HG02970 (cell line): ENCODE measurements at regions not wholly inside any gene's neighbourhood (a gene's known extent, or its start where the extent isn't known, plus 50 kb on each side); places are given as distances from the start of the nearest gene placed in this dataset.
"Not testable (repeated sequence)": the region's sequence is repeated elsewhere in the genome, so short reads cannot be mapped to it uniquely, and the experiment has no call there.

Source experiments
- ATAC-seq: cut with Tn5 transposase; IDR thresholded peaks from one replicate; pipeline ENCODE4 v1.9.1; 2021; ENCODE audit warnings: mild to moderate bottlenecking, moderate library complexity, moderate number of reproducible peaks; ENCODE audit not compliant: unreplicated experiment, low FRiP score

DNA sequence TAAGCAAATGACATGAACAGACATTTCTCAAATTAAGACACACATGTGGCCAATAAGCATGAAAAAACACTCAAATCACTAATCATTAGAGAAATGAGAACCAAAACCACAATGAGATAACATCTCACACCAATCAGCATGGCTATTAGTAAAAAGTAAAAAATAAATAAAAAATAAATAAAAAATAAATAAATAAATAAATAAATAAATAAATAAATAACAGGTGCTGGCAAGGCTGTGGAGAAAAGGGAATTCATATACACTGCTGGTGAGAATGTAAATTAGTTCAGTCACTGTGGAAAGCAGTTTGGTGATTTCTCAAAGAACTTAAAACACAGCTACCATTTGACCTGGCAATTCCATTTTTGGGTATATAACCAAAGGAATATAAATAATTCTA, 167.1 kb upstream of the CNKSR2 start:
- no peak for ATAC-seq

DNA sequence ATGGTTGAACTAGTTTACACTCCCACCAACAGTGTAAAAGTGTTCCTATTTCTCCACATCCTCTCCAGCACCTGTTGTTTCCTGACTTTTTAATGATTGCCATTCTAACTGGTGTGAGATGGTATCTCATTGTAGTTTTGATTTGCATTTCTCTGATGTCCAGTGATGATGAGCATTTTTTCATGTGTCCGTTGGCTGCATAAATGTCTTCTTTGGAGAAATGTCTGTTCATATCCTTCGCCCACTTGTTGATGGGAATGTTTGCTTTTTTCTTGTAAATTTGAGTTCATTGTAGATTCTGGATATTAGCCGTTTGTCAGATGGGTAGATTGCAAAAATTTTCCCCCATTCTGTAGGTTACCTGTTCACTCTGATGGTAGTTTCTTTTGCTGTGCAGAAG, 155.0 kb upstream of the CNKSR2 start:
- ATAC-seq, result not testable (repeated sequence)

DNA sequence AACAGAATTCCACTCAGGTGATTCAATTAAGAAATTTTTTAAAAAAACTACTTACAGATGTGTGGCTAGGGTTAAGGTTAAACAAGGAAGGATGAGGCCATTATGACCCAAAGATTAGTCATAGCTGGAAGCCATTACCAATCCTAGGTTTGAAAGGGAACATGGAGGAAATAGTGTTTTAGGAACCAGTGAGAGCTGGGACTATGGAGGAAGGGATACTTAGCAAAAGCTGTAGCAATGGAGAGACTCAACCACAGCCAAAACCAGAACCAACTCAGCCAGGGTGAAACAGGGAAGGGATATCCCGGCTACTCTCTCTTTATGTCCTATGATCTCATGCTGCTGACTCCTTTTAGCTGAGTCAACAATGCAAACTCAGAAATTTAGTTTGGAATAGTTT, 148.6 kb upstream of the CNKSR2 start:
- ATAC-seq, result no peak

DNA sequence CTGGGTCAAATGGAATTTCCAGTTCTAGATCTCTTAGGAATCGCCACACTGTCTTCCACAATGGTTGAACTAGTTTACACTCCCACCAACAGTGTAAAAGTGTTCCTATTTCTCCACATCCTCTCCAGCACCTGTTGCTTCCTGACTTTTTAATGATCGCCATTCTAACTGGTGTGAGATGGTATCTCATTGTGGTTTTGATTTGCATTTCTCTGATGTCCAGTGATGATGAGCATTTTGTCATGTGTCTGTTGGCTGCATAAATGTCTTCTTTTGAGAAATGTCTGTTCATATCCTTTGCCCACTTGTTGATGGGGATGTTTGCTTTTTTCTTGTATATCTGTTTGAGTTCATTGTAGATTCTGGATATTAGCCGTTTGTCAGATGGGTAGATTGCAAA, 145.2 kb upstream of the CNKSR2 start:
- not testable (repeated sequence) for ATAC-seq

DNA sequence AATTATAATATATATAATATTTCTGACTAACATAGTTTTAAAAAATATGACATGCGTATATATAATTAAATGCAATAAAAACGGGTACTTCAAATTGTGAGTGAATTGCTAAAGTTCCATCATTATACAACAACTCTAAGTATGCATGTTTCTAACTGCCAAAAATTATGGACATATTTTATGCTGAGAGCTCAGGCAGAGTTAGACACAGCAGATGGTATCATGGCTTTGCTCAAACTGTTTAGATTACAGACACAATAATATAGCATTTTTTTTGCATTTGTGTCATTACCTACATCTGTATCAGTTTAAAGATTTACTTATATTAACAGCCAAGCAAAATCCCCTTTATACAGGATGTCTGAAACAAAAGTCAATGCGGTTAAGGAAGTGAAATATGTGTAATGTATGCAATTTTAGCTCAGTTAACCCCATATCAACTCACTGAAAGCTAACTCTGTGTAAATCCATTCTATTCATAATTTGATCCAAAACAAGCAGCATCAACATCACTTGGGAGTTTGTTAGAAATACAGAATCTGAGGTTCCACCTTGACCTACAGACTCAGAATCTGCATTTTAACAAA, 119.1 kb upstream of the CNKSR2 start:
- peak; percentile 93 for ATAC-seq

DNA sequence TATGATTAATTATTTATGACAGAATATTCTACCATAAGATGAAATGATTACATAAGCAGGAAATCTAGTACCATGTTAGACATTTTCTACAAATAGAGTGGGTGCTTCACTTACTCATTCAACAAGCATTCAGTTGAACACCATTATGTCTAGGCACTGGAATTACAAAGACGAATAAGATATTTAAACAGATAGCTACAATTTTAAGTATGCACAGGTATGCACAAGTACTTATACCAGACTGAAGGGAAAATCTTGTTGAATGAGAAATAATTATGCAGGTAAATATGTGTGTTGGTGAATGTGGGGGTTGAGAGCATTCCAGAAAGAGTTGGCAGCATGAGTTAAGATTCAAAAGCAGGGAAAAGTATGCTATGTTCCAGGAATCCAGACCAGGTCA, 107.3 kb upstream of the CNKSR2 start:
- no peak for ATAC-seq

DNA sequence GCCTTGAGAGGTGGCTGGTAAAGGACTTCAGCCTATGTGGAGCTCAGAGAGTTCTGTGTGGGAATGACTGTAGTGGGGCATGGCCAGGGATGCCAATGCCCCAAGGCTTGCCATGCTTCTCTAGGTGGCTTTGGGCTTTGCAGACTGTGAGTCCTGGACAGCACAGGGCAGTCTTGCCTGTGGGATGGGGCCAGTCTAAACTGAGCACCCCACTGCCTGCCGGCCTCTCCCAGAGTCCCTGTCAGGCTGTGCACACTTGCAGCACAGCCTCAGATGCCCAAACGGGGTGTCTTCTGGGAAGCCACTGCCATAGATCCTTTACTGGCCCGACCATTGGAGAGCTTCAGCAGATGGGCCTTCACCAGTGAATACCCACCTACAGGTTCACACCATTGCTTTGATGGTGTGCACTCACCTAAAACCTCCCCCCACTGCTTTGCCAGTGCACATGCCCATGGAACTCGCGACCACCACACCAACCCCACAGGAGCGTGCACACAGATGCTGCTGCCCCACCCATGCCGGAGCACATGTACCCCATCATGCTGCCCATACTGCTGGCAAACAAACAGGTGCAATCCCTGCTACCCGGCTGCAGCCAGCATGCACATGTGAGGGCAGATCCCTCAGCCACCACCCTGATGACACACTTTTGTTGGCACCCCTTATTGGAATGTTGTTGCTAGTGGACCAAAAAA, 97.3 kb upstream of the CNKSR2 start:
- ATAC-seq, result no peak

DNA sequence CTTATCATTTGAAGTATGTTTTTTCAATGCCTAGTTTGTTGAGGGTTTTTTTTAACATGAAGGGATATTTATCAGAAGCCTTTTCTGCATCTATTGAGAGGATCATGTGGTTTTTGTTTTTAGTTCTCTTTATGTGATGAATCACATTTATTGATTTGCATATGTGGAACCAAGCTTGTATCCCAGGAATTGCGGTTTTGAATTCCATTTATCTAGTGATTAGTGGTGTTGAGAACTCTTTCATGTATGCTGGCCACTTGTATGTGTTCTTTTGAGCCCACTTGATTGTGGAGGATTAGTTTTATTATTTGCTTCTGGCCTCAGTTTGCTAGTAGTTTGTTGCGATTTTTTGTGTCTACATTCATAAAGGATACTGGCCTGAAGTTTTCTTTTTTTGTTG, 85.0 kb upstream of the CNKSR2 start:
- ATAC-seq, result no peak

DNA sequence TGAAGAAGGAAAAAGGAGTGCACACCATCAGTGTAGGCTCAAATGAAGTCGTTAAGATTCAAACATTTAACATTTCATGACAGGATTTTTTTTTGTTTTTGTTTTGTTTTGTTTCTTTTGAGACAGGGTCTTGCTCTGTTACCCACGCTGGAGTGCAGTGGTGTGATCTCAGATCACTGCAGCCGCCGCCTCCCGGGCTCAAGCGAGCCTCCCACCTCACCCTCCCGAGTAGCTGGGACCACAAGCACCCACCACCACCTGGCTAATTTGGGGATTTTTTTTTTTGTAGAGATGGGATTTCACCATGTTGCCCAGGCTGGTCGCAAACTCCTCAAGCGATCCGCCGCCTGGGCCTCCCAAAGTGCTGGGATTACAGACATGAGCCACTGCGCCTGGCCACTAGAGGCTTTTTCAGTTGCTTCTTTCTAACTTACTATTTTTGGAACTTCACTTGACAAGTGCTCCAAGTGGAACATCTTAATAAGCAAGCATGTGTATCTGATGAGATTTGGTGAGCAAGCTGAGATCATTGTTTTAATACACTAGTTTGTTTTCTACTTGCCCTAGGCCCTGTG, 78.9 kb upstream of the CNKSR2 start:
- no peak for ATAC-seq

DNA sequence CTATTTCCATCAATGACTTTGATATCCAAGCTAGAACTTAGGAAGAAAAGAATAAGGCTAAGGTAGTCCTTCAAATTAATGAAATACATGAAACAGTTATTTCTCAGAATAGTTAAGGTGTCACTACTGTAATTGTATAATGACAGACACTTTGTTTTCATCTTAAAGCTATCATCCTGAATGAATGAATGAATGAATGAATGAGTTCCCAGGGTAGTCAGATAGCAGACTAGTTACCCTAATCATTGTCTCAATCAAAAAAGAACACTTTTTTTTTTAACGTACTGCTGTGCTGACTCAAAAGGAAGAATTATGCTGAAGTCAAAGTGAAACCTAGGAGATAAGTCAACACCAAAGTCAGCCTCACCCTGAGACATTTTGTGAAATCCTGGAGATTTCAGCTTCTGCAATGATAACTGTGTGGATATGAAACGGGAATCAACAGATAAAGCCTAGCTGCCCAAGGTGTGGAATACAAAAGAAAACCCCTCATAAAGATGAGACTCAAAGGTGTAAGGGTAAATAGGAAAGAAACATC, 68.3 kb upstream of the CNKSR2 start:
- no peak for ATAC-seq

DNA sequence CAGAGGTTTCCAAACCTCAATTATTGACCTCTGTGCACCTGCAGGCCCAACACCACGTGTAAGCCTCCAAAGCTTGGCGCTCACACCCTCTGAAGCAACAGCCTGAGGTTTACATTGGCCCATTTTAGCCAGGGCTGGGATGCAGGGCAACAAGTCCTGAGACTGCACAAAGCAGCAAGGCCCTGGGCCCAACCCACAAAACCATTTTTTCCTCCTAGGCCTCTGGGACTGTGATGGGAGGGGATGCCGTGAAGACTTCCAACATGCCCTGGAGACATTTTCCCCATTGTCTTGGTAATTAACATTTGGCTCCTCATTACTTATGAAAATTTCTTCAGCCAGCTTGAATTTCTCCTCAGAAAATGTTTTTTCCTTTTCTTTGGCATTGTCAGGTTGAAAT, 54.9 kb upstream of the CNKSR2 start:
- ATAC-seq, result no peak
